ENCODE measurements at regions not wholly inside any gene's neighbourhood (a gene's known extent, or its start where the extent isn't known, plus 50 kb on each side); places are given as distances from the start of the nearest gene placed in this dataset.

DNA sequence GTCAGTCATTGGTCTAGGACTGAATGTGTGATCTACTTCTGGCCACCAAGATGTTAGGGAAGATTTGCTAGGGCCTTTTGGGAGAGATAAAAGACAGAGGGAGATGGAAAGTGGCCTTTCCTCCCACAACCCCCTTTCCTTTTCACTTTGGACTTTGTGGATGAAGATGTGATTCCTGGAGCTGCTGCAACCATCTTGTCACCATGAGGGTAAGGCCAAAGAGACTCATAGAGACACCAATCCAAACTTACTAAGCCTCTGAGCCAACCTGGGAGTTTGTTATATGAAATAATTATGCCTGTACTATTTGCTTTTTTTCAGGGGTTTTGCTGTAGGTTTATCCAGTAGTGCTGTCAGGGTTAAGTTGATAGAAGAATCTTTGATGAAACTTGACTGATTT is 111.8 kb upstream of the SMIM23 start:
- no peak overlapping the region for H3K4me2 ChIP-seq (ENCODE audit: low read depth, low read length, poor library complexity, severe bottlenecking)
- H3K4me1 ChIP-seq (ENCODE audit: low read length): no peaks in the 10 kb centered on the region
- H3K9me2 ChIP-seq (replicated peaks; ENCODE audit: insufficient read depth, low read length): no peaks in the 10 kb centered on the region
- H3K9ac ChIP-seq (ENCODE audit: low read length): no peak overlapping the region
- H3K27me3 ChIP-seq (ENCODE audit: low read length): no peaks in the 10 kb centered on the region
- no peak overlapping the region for H3K4me3 ChIP-seq (ENCODE audit: low read length)
- H3K36me3 ChIP-seq (ENCODE audit: insufficient read depth, low read length): no peaks in the 10 kb centered on the region
- H2AFZ ChIP-seq (ENCODE audit: low read length): no peak overlapping the region
- no peaks in the 10 kb centered on the region for H4K20me1 ChIP-seq (ENCODE audit: insufficient read depth, low read depth, low read length)
- no peak overlapping the region for H3K27ac ChIP-seq (ENCODE audit: low read length)
- DNase-seq: no peak
- H3K79me2 ChIP-seq (ENCODE audit: low read length): no peaks in the 10 kb centered on the region
- H3K9me3 ChIP-seq (ENCODE audit: low read length): no peaks in the 10 kb centered on the region

DNA sequence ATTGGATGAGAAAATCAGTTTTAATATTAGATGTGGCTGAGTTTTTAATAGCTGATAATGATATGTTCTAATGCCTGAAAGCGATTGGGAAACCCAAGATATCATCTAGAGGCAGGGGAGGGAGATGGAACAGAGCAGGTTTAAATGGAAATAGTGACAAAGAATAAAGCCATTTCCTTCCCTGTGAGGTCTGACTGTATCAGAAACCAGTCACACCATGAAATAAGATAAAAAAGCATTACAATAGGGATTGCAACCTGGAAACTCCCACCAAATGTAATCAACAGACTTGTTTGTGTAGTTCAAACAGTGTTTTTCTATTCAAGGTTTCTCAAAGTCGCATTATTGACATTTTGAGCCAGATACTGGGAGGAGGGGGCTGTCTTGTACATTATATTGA is 110.1 kb upstream of the SMIM23 start:
- Histone ChIP-seq H3K4me2 (ENCODE audit: low read depth, low read length, poor library complexity, severe bottlenecking) (no peak overlapping the region), H4K20me1 (ENCODE audit: insufficient read depth, low read depth, low read length) (no peaks in the 10 kb centered on the region), H3K9me2 (replicated peaks; ENCODE audit: insufficient read depth, low read length) (no peaks in the 10 kb centered on the region), H3K27me3 (ENCODE audit: low read length) (no peaks in the 10 kb centered on the region), H3K27ac (ENCODE audit: low read length) (no peak overlapping the region), H3K9ac (ENCODE audit: low read length) (no peak overlapping the region), H3K36me3 (ENCODE audit: insufficient read depth, low read length) (no peaks in the 10 kb centered on the region), H3K4me1 (ENCODE audit: low read length) (no peaks in the 10 kb centered on the region), H3K9me3 (ENCODE audit: low read length) (no peaks in the 10 kb centered on the region), H2AFZ (ENCODE audit: low read length) (no peak overlapping the region), H3K4me3 (ENCODE audit: low read length) (no peak overlapping the region), H3K79me2 (ENCODE audit: low read length) (no peaks in the 10 kb centered on the region)
- DNase-seq: no peak

DNA sequence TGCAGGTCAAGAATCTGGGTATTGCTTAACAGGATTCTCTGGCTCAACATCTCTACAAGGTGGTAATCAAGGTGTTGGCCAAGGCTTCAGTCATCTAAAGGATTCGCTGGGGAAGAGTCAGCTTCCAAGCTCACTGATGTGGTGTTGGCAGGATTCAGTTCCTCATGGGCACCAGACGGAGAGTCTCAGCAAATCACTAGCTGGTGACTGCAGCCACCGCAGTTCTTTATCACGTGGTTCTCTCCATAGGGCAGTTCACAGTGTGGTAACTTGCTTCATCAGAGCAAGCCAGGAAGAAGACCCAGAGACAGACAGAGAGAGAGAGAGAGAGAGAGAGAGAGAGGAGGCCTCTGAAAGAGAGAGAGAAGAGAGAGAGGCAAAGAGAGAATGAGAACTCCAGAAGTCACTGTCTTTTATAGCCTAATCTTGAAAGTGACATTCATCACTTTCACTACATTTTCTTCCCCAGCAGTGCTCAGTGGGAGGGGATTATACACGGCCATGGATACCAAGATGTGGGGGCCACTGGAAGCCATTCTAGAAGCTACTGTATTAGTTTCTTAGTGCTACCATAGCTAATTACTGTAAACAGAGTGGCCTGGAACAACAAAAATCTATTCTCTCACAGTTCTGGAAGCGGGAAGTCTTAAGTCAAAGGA is 109.2 kb upstream of the SMIM23 start:
- Histone ChIP-seq H4K20me1 (ENCODE audit: insufficient read depth, low read depth, low read length) (no peaks in the 10 kb centered on the region), H3K9me3 (ENCODE audit: low read length) (no peaks in the 10 kb centered on the region), H3K9ac (ENCODE audit: low read length) (no peak overlapping the region), H3K4me3 (ENCODE audit: low read length) (no peak overlapping the region), H3K27me3 (ENCODE audit: low read length) (no peaks in the 10 kb centered on the region), H2AFZ (ENCODE audit: low read length) (no peak overlapping the region), H3K79me2 (ENCODE audit: low read length) (no peaks in the 10 kb centered on the region), H3K4me1 (ENCODE audit: low read length) (no peaks in the 10 kb centered on the region), H3K36me3 (ENCODE audit: insufficient read depth, low read length) (no peaks in the 10 kb centered on the region), H3K27ac (ENCODE audit: low read length) (no peak overlapping the region), H3K9me2 (replicated peaks; ENCODE audit: insufficient read depth, low read length) (no peaks in the 10 kb centered on the region), H3K4me2 (ENCODE audit: low read depth, low read length, poor library complexity, severe bottlenecking) (no peak overlapping the region)
- no peak for DNase-seq

DNA sequence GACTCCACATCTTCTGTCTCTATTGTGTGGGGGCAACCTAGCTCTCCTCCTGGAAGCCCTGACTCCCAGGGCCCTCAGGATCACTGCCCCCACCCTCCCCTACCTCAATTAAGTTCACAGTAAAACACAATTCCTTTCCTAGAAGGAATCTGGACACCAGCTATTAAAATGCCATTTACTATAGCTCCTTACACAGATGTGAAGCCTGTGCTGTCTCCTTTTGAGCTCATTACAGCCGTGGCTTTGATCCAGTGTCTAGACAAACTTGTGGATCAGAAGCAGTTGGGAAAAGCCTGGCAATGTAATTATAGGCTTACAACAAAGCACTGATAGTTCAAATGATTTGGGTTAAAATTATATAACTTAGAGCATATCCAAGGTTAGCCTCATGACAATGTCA is 107.0 kb upstream of the SMIM23 start:
- DNase-seq: no peak
- Histone ChIP-seq H3K9me2 (replicated peaks; ENCODE audit: insufficient read depth, low read length) (no peaks in the 10 kb centered on the region), H2AFZ (ENCODE audit: low read length) (no peak overlapping the region), H3K9ac (ENCODE audit: low read length) (no peak overlapping the region), H4K20me1 (ENCODE audit: insufficient read depth, low read depth, low read length) (no peaks in the 10 kb centered on the region), H3K27me3 (ENCODE audit: low read length) (no peaks in the 10 kb centered on the region), H3K4me2 (ENCODE audit: low read depth, low read length, poor library complexity, severe bottlenecking) (no peak overlapping the region), H3K27ac (ENCODE audit: low read length) (no peak overlapping the region), H3K4me3 (ENCODE audit: low read length) (no peak overlapping the region), H3K4me1 (ENCODE audit: low read length) (no peaks in the 10 kb centered on the region), H3K36me3 (ENCODE audit: insufficient read depth, low read length) (no peaks in the 10 kb centered on the region), H3K79me2 (ENCODE audit: low read length) (no peaks in the 10 kb centered on the region), H3K9me3 (ENCODE audit: low read length) (no peaks in the 10 kb centered on the region)

DNA sequence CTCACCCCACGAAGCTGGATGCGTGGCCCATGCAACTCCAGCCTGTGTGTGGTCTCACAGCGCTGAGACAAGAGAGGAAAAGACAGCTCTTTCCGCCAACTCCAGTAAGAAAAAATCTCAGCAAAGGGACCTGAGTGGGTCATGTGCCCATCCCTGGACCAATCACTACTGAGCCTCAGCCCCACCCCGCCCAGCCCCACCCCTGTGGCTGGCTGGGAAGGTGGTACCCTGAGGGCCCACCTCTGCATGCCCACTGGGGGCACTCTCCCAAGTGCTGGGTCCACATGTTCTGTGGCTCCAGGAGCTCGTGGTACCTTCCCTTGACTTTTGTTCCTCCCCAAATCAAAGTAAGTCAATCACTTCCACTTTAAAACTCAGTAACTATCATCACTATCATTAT is 105.1 kb upstream of the SMIM23 start:
- H3K4me1 ChIP-seq (ENCODE audit: low read length): no peaks in the 10 kb centered on the region
- no peaks in the 10 kb centered on the region for H3K79me2 ChIP-seq (ENCODE audit: low read length)
- H3K9ac ChIP-seq (ENCODE audit: low read length): no peak overlapping the region
- no peak overlapping the region for H3K27ac ChIP-seq (ENCODE audit: low read length)
- no peak for DNase-seq
- no peaks in the 10 kb centered on the region for H3K36me3 ChIP-seq (ENCODE audit: insufficient read depth, low read length)
- H3K4me3 ChIP-seq (ENCODE audit: low read length): no peak overlapping the region
- H3K9me3 ChIP-seq (ENCODE audit: low read length): no peaks in the 10 kb centered on the region
- no peaks in the 10 kb centered on the region for H4K20me1 ChIP-seq (ENCODE audit: insufficient read depth, low read depth, low read length)
- H3K27me3 ChIP-seq (ENCODE audit: low read length): no peaks in the 10 kb centered on the region
- no peak overlapping the region for H2AFZ ChIP-seq (ENCODE audit: low read length)
- H3K9me2 ChIP-seq (replicated peaks; ENCODE audit: insufficient read depth, low read length): no peaks in the 10 kb centered on the region
- H3K4me2 ChIP-seq (ENCODE audit: low read depth, low read length, poor library complexity, severe bottlenecking): no peak overlapping the region

DNA sequence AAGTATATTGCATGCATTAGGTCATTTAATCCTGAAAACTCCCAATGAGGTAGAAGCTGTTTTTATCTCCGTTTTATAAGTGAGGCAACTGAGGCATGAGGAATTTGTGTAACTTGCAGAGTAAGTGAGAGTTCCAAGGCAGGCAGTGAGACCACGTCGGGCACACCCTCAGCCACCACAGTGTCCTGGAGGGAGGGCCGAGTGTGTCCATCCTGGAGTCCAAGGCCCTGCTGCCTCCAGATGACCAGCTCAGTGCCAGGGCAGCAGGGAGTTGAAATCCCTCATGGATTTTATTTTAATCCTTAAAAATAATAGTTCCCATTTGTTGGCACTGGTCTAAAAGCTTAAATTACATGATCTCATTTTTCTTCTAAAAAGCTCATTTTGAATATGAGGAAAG is 104.6 kb upstream of the SMIM23 start:
- Histone ChIP-seq H3K27me3 (ENCODE audit: low read length) (no peaks in the 10 kb centered on the region), H4K20me1 (ENCODE audit: insufficient read depth, low read depth, low read length) (no peaks in the 10 kb centered on the region), H3K9me2 (replicated peaks; ENCODE audit: insufficient read depth, low read length) (no peaks in the 10 kb centered on the region), H3K4me2 (ENCODE audit: low read depth, low read length, poor library complexity, severe bottlenecking) (no peak overlapping the region), H2AFZ (ENCODE audit: low read length) (no peak overlapping the region), H3K9ac (ENCODE audit: low read length) (no peak overlapping the region), H3K27ac (ENCODE audit: low read length) (no peak overlapping the region), H3K4me3 (ENCODE audit: low read length) (no peak overlapping the region), H3K79me2 (ENCODE audit: low read length) (no peaks in the 10 kb centered on the region), H3K36me3 (ENCODE audit: insufficient read depth, low read length) (no peaks in the 10 kb centered on the region), H3K9me3 (ENCODE audit: low read length) (no peaks in the 10 kb centered on the region), H3K4me1 (ENCODE audit: low read length) (no peaks in the 10 kb centered on the region)
- DNase-seq: no peak

DNA sequence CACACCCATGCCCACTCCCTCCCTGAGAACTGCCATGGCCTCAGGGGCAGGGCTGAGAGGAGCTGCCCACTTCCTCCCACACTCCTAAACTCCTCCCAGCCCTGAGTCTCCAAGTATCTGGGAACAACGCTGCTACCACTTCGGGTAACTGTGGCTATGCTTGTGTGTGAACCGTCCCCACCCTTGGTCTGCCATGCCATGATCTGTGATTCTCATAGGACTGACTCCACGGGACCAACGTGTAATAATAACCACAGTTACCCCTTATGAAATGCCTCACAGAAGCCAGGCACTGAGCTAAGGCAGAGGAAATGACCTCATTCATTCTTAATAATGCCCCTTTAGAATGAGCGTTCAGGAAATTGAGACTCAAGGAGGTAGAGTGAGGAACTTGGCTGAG is 103.9 kb upstream of the SMIM23 start:
- H3K9me3 ChIP-seq (ENCODE audit: low read length): no peaks in the 10 kb centered on the region
- H3K4me1 ChIP-seq (ENCODE audit: low read length): no peaks in the 10 kb centered on the region
- no peaks in the 10 kb centered on the region for H3K27me3 ChIP-seq (ENCODE audit: low read length)
- no peak overlapping the region for H3K4me2 ChIP-seq (ENCODE audit: low read depth, low read length, poor library complexity, severe bottlenecking)
- no peak overlapping the region for H3K4me3 ChIP-seq (ENCODE audit: low read length)
- H3K36me3 ChIP-seq (ENCODE audit: insufficient read depth, low read length): no peaks in the 10 kb centered on the region
- no peaks in the 10 kb centered on the region for H4K20me1 ChIP-seq (ENCODE audit: insufficient read depth, low read depth, low read length)
- DNase-seq: no peak
- no peaks in the 10 kb centered on the region for H3K79me2 ChIP-seq (ENCODE audit: low read length)
- H3K9ac ChIP-seq (ENCODE audit: low read length): no peak overlapping the region
- H3K27ac ChIP-seq (ENCODE audit: low read length): no peak overlapping the region
- no peaks in the 10 kb centered on the region for H3K9me2 ChIP-seq (replicated peaks; ENCODE audit: insufficient read depth, low read length)
- no peak overlapping the region for H2AFZ ChIP-seq (ENCODE audit: low read length)

DNA sequence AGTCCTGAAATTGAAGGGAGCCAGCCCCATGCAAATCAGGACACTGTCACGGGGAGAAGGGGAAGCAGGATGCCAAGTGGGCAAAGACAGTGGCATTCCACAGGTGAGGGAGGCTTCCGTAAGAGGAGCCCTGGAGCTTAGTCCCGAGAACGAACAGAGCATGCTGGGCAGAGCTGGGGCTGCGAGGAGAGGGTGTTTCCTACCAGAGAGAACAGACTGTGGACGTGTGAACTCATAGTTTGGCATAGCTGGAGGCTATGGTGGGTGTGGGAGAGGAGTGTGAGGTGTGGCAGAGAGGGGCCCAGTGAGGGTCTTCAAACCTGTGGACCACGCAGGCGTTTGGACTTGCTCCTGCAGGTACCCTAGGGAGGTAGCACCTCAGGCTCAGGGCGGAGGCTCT is 102.8 kb upstream of the SMIM23 start:
- H3K27me3 ChIP-seq (ENCODE audit: low read length): no peaks in the 10 kb centered on the region
- H2AFZ ChIP-seq (ENCODE audit: low read length): no peak overlapping the region
- no peak overlapping the region for H3K27ac ChIP-seq (ENCODE audit: low read length)
- no peak overlapping the region for H3K4me3 ChIP-seq (ENCODE audit: low read length)
- no peaks in the 10 kb centered on the region for H3K4me1 ChIP-seq (ENCODE audit: low read length)
- no peaks in the 10 kb centered on the region for H3K79me2 ChIP-seq (ENCODE audit: low read length)
- no peaks in the 10 kb centered on the region for H4K20me1 ChIP-seq (ENCODE audit: insufficient read depth, low read depth, low read length)
- no peaks in the 10 kb centered on the region for H3K9me3 ChIP-seq (ENCODE audit: low read length)
- no peaks in the 10 kb centered on the region for H3K9me2 ChIP-seq (replicated peaks; ENCODE audit: insufficient read depth, low read length)
- no peak overlapping the region for H3K4me2 ChIP-seq (ENCODE audit: low read depth, low read length, poor library complexity, severe bottlenecking)
- no peaks in the 10 kb centered on the region for H3K36me3 ChIP-seq (ENCODE audit: insufficient read depth, low read length)
- DNase-seq: no peak
- H3K9ac ChIP-seq (ENCODE audit: low read length): no peak overlapping the region

DNA sequence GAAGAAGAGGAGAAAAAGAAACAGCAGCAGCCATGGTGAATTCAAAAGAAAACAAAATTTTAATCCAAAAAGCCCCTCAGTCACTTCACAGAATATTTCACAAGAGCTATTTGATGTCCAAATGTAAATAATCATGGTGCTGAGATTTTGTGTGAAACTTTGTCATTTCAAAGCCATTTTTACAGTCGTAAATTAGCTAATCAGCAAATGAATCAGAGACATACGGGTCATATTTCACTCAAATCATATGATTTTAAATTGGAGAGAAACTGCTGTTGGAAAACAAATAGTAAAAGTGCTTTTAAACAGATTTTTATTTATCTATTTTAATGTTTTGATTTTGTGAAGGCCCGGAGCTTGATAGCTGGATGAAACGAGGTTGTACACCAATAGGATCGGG is 101.4 kb upstream of the SMIM23 start:
- H3K27me3 ChIP-seq (ENCODE audit: low read length): no peaks in the 10 kb centered on the region
- no peaks in the 10 kb centered on the region for H3K4me1 ChIP-seq (ENCODE audit: low read length)
- H3K36me3 ChIP-seq (ENCODE audit: insufficient read depth, low read length): no peaks in the 10 kb centered on the region
- H4K20me1 ChIP-seq (ENCODE audit: insufficient read depth, low read depth, low read length): no peaks in the 10 kb centered on the region
- H3K79me2 ChIP-seq (ENCODE audit: low read length): no peaks in the 10 kb centered on the region
- H3K9me2 ChIP-seq (replicated peaks; ENCODE audit: insufficient read depth, low read length): no peaks in the 10 kb centered on the region
- no peaks in the 10 kb centered on the region for H3K9me3 ChIP-seq (ENCODE audit: low read length)
- no peak overlapping the region for H3K4me2 ChIP-seq (ENCODE audit: low read depth, low read length, poor library complexity, severe bottlenecking)
- H3K4me3 ChIP-seq (ENCODE audit: low read length): no peak overlapping the region
- no peak for DNase-seq
- no peak overlapping the region for H2AFZ ChIP-seq (ENCODE audit: low read length)
- H3K27ac ChIP-seq (ENCODE audit: low read length): no peak overlapping the region
- H3K9ac ChIP-seq (ENCODE audit: low read length): no peak overlapping the region
